GM19452 (cell line): ENCODE measurements at regions not wholly inside any gene's neighbourhood (a gene's known extent, or its start where the extent isn't known, plus 50 kb on each side); places are given as distances from the start of the nearest gene placed in this dataset.
"Not testable (repeated sequence)": the region's sequence is repeated elsewhere in the genome, so short reads cannot be mapped to it uniquely, and the experiment has no call there.

Experiments
- ATAC-seq: cut with Tn5 transposase; IDR thresholded peaks from one replicate; pipeline ENCODE4 v1.9.1; 2021; ENCODE audit not compliant: unreplicated experiment

- ATAC-seq: no peak
These were observed 317.2 kb upstream of the ACO1 start for GRCh38 chr9:32067261-32067660.

GRCh38 chr9:32069169-32069813 is 315.2 kb upstream of the ACO1 start:
- no peak for ATAC-seq

GRCh38 chr9:32069969-32070368 is 314.5 kb upstream of the ACO1 start:
- no peak for ATAC-seq

- ATAC-seq: no peak
These were observed 311.9 kb upstream of the ACO1 start for GRCh38 chr9:32072570-32072969.

GRCh38 chr9:32092031-32092430 is 292.4 kb upstream of the ACO1 start:
- no peak for ATAC-seq

GRCh38 chr9:32117291-32117690 is 267.2 kb upstream of the ACO1 start:
- ATAC-seq: no peak

- ATAC-seq: no peak
These were observed 255.9 kb upstream of the ACO1 start for GRCh38 chr9:32128546-32128945.

- not testable (repeated sequence) for ATAC-seq
These were observed 253.7 kb upstream of the ACO1 start for GRCh38 chr9:32130709-32131108.

GRCh38 chr9:32136700-32137339 is 247.6 kb upstream of the ACO1 start:
- no peak for ATAC-seq

- no peak for ATAC-seq
These were observed 242.4 kb upstream of the ACO1 start for GRCh38 chr9:32142074-32142473.

- ATAC-seq: not testable (repeated sequence)
These were observed 235.9 kb upstream of the ACO1 start for GRCh38 chr9:32148553-32148952.

- ATAC-seq: peak; percentile 14
These were observed 223.2 kb upstream of the ACO1 start for GRCh38 chr9:32161209-32161608.

- ATAC-seq: peak; percentile 74
These were observed 222.7 kb upstream of the ACO1 start for GRCh38 chr9:32161720-32162119.

- ATAC-seq: not testable (repeated sequence)
These were observed 218.1 kb upstream of the ACO1 start for GRCh38 chr9:32166316-32166715.

GRCh38 chr9:32171339-32171738 is 213.1 kb upstream of the ACO1 start:
- no peak for ATAC-seq

- ATAC-seq: no peak
These were observed 212.2 kb upstream of the ACO1 start for GRCh38 chr9:32172256-32172655.

GRCh38 chr9:32177396-32177795 is 207.0 kb upstream of the ACO1 start:
- no peak for ATAC-seq

GRCh38 chr9:32180597-32180996 is 203.8 kb upstream of the ACO1 start:
- no peak for ATAC-seq

GRCh38 chr9:32200241-32200640 is 184.2 kb upstream of the ACO1 start:
- ATAC-seq: no peak

- ATAC-seq: no peak
These were observed 183.5 kb upstream of the ACO1 start for GRCh38 chr9:32200896-32201295.

GRCh38 chr9:32209164-32209563 is 175.3 kb upstream of the ACO1 start:
- ATAC-seq: not testable (repeated sequence)

- peak; percentile 100 for ATAC-seq
These were observed 166.2 kb upstream of the ACO1 start for GRCh38 chr9:32218100-32218767.
